CD8-positive, alpha-beta memory T cell (primary cell): ENCODE measurements at regions not wholly inside any gene's neighbourhood (a gene's known extent, or its start where the extent isn't known, plus 50 kb on each side); places are given as distances from the start of the nearest gene placed in this dataset.

Experiments used
- CTCF ChIA-PET: fragments of 350-600 bp; sonication (Branson Sonifier 250); formaldehyde crosslinking; loops from one replicate; lab custom pipeline; 2021; ENCODE audit warnings: antibody characterized with exemption; lab: Charles Lee
- POLR2A ChIA-PET: fragments of 350-600 bp; sonication (Branson Sonifier 250); formaldehyde crosslinking; loops from one replicate; lab custom pipeline; 2021; ENCODE audit warnings: antibody characterized with exemption; lab: Charles Lee
- DNase-seq, 5 donors: peaks; one replicate each; pipeline versions ENCODE4 v3.0.0 to v3.0.0-alpha.2; 2020 to 2022; ENCODE audit warnings: mixed read lengths in 1 of 5
- H3K27ac ChIP-seq: one replicate; pipeline ENCODE4 v1.7.0; 2013; ENCODE audit warnings: low read depth, mild to moderate bottlenecking, low read length, moderate library complexity
- H3K27me3 ChIP-seq: 2 replicates; pipeline ENCODE4 v1.7.0; 2013; ENCODE audit warnings: low read length, mild to moderate bottlenecking; ENCODE audit not compliant: insufficient read depth, poor library complexity, severe bottlenecking
- H3K36me3 ChIP-seq: 2 replicates; pipeline ENCODE4 v1.7.0; 2013; ENCODE audit warnings: mild to moderate bottlenecking, low read length, moderate library complexity; ENCODE audit not compliant: insufficient read depth
- H3K4me1 ChIP-seq: 2 replicates; pipeline ENCODE4 v1.7.0; 2013; ENCODE audit warnings: mild to moderate bottlenecking, low read length, moderate library complexity; ENCODE audit not compliant: insufficient read depth
- H3K4me3 ChIP-seq: 2 replicates; pipeline ENCODE4 v1.7.0; 2013; ENCODE audit warnings: mild to moderate bottlenecking, low read length
- H3K9me3 ChIP-seq: 2 replicates; pipeline ENCODE4 v1.7.0; 2013; ENCODE audit warnings: mild to moderate bottlenecking, low read length
- H3K27ac Mint-ChIP-seq, 8 donors: one replicate each; pipeline ENCODE4 v1.8.0; 2020 to 2021; ENCODE audit warnings: mixed read lengths in 8 of 8, mild to moderate bottlenecking in 6 of 8, inconsistent platforms in 3 of 8, moderate library complexity in 3 of 8
- H3K27me3 Mint-ChIP-seq, 2 donors: one replicate each; pipeline ENCODE4 v1.8.0; 2020 to 2021; ENCODE audit warnings: mixed read lengths in 2 of 2, mild to moderate bottlenecking in 1 of 2, moderate library complexity in 1 of 2
- H3K36me3 Mint-ChIP-seq, 3 donors: one replicate each; pipeline ENCODE4 v1.8.0; 2020 to 2021; ENCODE audit warnings: mixed read lengths in 3 of 3, inconsistent platforms in 1 of 3, mild to moderate bottlenecking in 1 of 3
- H3K4me1 Mint-ChIP-seq, 3 donors: one replicate each; pipeline ENCODE4 v1.8.0; 2020 to 2021; ENCODE audit warnings: mixed read lengths in 3 of 3, inconsistent platforms in 1 of 3, mild to moderate bottlenecking in 1 of 3
- H3K4me3 Mint-ChIP-seq, 7 donors: one replicate each; pipeline ENCODE4 v1.8.0; 2020 to 2021; ENCODE audit warnings: mixed read lengths in 7 of 7, mild to moderate bottlenecking in 6 of 7, moderate library complexity in 4 of 7, inconsistent platforms in 2 of 7
- H3K9me3 Mint-ChIP-seq, 5 donors: one replicate each; pipeline ENCODE4 v1.8.0; 2020 to 2022; ENCODE audit warnings: mixed read lengths in 5 of 5, mild to moderate bottlenecking in 3 of 5, moderate library complexity in 2 of 5, inconsistent platforms in 1 of 5

DNA sequence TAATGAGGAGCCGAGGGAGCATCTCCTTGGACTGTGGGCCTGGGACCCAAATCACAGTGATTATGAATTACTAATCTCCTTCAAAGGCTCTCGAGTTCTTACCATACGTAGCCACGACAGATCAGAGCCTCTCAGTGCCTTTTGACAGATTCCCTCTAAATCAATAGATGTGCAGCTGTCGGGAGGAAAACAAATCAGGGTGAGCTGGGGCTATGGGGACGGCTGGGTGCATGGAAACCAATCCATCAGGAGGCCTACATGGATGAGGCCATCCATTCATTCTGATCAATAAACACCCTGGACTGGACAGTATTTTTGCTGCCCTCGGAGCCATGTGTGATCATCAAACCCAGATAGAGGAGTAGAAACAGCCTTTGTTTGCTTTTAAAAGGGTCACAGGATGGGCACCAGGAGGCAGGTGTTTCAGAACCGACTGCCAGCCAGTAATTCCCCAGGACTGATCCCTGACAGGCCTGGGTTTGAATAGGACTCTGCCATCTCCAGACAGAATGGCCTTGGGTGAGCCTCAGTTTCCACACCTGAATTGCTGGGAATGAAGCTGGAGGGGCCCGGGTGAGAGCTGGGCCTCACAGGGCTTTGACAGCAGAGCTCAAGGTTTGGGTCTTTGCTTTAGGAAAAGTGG is 532.8 kb downstream of the MATN1 start:
- Mint-ChIP-seq H3K4me1 (peaks cover 4 to 36% (median 36%) of the 10 kb centered on the region in 3 donors), H3K27me3 (peaks cover 11 to 29% of the 10 kb centered on the region in 2 donors), H3K4me3 (peak overlapping the region in 5 of 7 donors; percentile 23 to 71 (median 38)), H3K36me3 (no peaks in the 10 kb centered on the region), H3K27ac (peak overlapping the region in 7 of 8 donors; percentile 82 to 95 (median 85)), H3K9me3 (peaks cover 0 to 1% (median 0%) of the 10 kb centered on the region in 5 donors)
- Histone ChIP-seq H3K36me3 (no peaks in the 10 kb centered on the region), H3K27me3 (no peaks in the 10 kb centered on the region), H3K27ac (peak overlapping the region; percentile 71), H3K9me3 (no peaks in the 10 kb centered on the region), H3K4me1 (peaks cover 14% of the 10 kb centered on the region), H3K4me3 (no peak overlapping the region)
- DNase-seq, result no peak
- POLR2A ChIA-PET, result no interaction called here
- CTCF ChIA-PET, result no interaction called here

DNA sequence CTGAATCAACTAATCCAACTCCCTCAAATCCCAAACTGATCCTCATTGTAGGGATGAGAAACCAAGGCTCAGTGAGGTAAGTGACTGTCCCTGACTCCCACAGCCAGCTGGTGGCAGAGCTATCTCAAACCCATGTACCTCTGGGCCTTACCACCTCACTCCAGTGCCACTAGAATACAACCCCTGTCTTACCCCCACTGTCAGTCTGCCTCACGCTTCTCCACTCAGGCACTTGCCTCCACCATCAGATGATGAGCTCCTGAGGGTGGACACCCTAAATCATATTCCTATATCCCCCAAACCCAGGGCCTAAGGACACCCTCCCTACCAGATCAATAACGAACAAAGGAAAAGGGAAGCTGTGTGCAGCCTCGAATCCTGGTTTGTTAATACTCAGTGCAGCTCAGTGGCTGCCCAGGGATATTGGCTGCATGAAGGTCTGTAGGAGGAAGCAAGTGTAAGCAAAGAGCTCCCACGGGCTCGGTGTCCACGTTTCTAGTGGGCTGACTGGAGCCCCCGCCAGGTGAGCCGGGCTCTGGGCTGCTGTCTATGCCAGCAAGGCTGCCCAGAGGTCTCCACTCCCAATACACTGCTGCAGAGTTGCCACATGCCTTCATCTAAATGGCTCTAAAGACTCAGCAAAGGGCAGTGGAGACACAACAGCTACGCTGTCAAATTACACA is 533.4 kb downstream of the MATN1 start:
- no peaks in the 10 kb centered on the region for H3K27me3 ChIP-seq
- ChIA-PET POLR2A (no interaction called here), CTCF (no interaction called here)
- H3K4me3 ChIP-seq, result no peak overlapping the region
- Mint-ChIP-seq H3K27me3 (peaks cover 4 to 26% of the 10 kb centered on the region in 2 donors), H3K36me3 (no peaks in the 10 kb centered on the region), H3K9me3 (peaks cover 0 to 1% (median 0%) of the 10 kb centered on the region in 5 donors), H3K4me3 (peak overlapping the region in 4 of 7 donors; percentile 5 to 47 (median 36)), H3K4me1 (peaks cover 4 to 36% (median 36%) of the 10 kb centered on the region in 3 donors), H3K27ac (peak overlapping the region in 7 of 8 donors; percentile 31 to 95 (median 85))
- H3K9me3 ChIP-seq, result no peaks in the 10 kb centered on the region
- peaks cover 14% of the 10 kb centered on the region for H3K4me1 ChIP-seq
- no peak for DNase-seq
- no peak overlapping the region for H3K27ac ChIP-seq
- H3K36me3 ChIP-seq, result no peaks in the 10 kb centered on the region

DNA sequence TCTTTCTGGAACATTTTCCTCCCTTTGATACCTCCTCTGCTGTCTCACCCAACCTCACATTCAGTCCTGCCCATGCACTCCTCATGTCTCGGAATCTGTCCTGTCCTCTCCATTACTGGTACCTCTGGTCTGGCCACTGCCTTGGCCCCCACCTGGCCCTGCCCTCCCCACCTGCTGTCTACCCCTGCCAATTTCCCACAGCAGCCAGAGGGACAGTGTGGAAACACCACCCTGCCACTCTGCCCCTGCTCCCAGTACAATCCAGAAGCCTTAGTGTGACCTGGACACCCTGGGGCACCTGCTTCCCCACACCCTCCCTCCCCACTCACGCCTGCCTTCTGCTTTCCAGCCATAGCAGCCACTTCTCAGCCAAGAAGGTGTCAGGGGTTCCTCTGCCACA is 534.4 kb downstream of the MATN1 start:
- ChIA-PET POLR2A (no interaction called here), CTCF (no interaction called here)
- H3K27ac ChIP-seq, result no peak overlapping the region
- peak overlapping the region in 6 of 8 donors; percentile 82 to 96 (median 92) for H3K27ac Mint-ChIP-seq
- peak overlapping the region in 2 of 7 donors; percentile 39 to 41 for H3K4me3 Mint-ChIP-seq
- peaks cover 14% of the 10 kb centered on the region for H3K4me1 ChIP-seq
- DNase-seq, result no peak
- no peaks in the 10 kb centered on the region for H3K9me3 ChIP-seq
- H3K9me3 Mint-ChIP-seq, result peaks cover 0 to 1% (median 0%) of the 10 kb centered on the region in 5 donors
- H3K4me3 ChIP-seq, result no peak overlapping the region
- no peaks in the 10 kb centered on the region for H3K36me3 Mint-ChIP-seq
- peaks cover 4 to 36% (median 36%) of the 10 kb centered on the region in 3 donors for H3K4me1 Mint-ChIP-seq
- peaks cover 4 to 18% of the 10 kb centered on the region in 2 donors for H3K27me3 Mint-ChIP-seq
- no peaks in the 10 kb centered on the region for H3K27me3 ChIP-seq
- no peaks in the 10 kb centered on the region for H3K36me3 ChIP-seq

DNA sequence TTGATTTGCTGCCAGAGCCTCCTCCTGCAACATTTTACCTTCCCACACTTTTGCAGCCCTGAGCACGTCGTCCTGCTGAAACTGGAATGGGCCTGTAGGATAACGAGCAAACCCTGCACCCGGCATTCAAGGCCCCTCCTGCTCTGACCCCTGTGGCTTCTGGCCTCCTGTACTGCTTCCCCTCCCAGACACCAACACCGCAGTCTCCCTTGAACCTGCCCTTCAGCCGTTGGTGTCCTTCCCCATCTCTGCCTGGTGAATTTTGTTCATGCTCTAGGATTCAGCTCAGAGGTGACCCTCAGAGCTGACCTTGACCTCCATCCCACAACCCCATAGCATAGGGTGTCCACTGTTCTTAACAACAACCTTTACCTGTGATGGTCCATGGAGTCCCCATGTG is 535.1 kb downstream of the MATN1 start:
- H3K27me3 ChIP-seq, result no peaks in the 10 kb centered on the region
- H3K4me3 ChIP-seq, result no peak overlapping the region
- H3K4me3 Mint-ChIP-seq, result peak overlapping the region in 1 of 7 donors; percentile 32
- no peak overlapping the region for H3K27ac ChIP-seq
- no peaks in the 10 kb centered on the region for H3K36me3 ChIP-seq
- no peaks in the 10 kb centered on the region for H3K9me3 ChIP-seq
- peaks cover 14% of the 10 kb centered on the region for H3K4me1 ChIP-seq
- H3K27ac Mint-ChIP-seq, result peak overlapping the region in 6 of 8 donors; percentile 19 to 95 (median 62)
- CTCF ChIA-PET, result no interaction called here
- H3K4me1 Mint-ChIP-seq, result peaks cover 4 to 32% (median 32%) of the 10 kb centered on the region in 3 donors
- no peak for DNase-seq
- peaks cover 4 to 16% of the 10 kb centered on the region in 2 donors for H3K27me3 Mint-ChIP-seq
- H3K9me3 Mint-ChIP-seq, result no peaks in the 10 kb centered on the region
- H3K36me3 Mint-ChIP-seq, result no peaks in the 10 kb centered on the region
- POLR2A ChIA-PET, result no interaction called here

DNA sequence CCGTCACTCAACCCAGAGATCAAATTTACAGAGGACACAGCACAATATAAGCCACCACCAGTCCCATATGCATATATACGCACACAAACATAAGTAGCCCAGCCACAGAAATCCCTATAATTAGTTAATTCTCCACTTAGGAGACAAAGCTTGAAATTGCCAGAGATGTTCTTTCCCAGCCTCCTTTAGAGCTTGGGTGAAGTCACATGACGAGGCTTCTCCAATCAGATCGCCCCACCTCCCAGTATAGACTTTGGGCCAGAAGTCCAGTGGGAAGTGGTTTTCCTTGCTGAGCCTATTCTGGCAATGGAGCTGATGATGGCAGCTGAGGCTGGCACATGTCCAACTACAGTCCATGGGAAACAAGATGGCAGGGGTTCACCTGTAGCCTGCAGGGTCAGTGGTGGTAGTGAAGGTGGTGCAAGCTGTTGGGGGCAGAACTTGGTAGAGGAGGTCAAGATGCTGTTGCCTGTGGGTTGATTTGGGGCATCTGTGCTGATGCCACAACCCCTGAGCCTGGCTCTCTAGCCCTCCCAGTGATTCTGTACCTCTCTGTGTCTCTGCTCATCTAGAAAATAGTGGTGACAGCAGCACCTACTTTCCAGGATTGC is 535.9 kb downstream of the MATN1 start:
- no peak overlapping the region for H3K27ac ChIP-seq
- Mint-ChIP-seq H3K9me3 (no peaks in the 10 kb centered on the region), H3K4me1 (peaks cover 4 to 29% (median 25%) of the 10 kb centered on the region in 3 donors), H3K27me3 (peaks cover 4 to 16% of the 10 kb centered on the region in 2 donors), H3K27ac (peak overlapping the region in 2 of 8 donors; percentile 19 to 95), H3K36me3 (no peaks in the 10 kb centered on the region), H3K4me3 (peak overlapping the region in 2 of 7 donors; percentile 3 to 34)
- H3K27me3 ChIP-seq, result no peaks in the 10 kb centered on the region
- no peak overlapping the region for H3K4me3 ChIP-seq
- H3K36me3 ChIP-seq, result no peaks in the 10 kb centered on the region
- ChIA-PET POLR2A (no interaction called here), CTCF (no interaction called here)
- peaks cover 14% of the 10 kb centered on the region for H3K4me1 ChIP-seq
- DNase-seq, result no peak
- no peaks in the 10 kb centered on the region for H3K9me3 ChIP-seq

DNA sequence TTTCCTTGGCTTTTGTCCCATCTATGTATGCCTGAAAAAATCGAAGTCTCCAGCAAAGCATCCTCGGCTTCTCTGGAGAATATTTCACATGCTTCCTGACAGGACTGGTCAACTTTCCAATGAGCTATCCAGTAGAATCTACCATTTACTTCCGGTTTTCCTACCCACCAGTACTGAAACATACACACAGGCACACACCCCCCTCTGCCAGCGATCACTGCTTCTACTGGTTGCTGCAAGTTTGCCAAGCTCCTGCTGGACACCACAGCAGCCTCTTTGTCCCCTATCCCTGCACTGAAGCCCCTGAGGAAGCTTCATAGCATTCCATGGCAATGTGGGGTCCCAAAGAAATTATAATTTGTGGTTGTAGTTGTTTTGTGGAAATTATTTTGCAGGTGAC is 536.8 kb downstream of the MATN1 start:
- H3K27me3 Mint-ChIP-seq, result peaks cover 4 to 20% of the 10 kb centered on the region in 2 donors
- peaks cover 4 to 26% (median 23%) of the 10 kb centered on the region in 3 donors for H3K4me1 Mint-ChIP-seq
- peaks cover 14% of the 10 kb centered on the region for H3K4me1 ChIP-seq
- ChIA-PET POLR2A (no interaction called here), CTCF (no interaction called here)
- no peak overlapping the region for H3K4me3 Mint-ChIP-seq
- no peak overlapping the region for H3K27ac ChIP-seq
- no peak overlapping the region for H3K27ac Mint-ChIP-seq
- no peaks in the 10 kb centered on the region for H3K36me3 Mint-ChIP-seq
- H3K9me3 ChIP-seq, result no peaks in the 10 kb centered on the region
- no peaks in the 10 kb centered on the region for H3K9me3 Mint-ChIP-seq
- no peak for DNase-seq
- no peaks in the 10 kb centered on the region for H3K27me3 ChIP-seq
- H3K4me3 ChIP-seq, result no peak overlapping the region
- no peaks in the 10 kb centered on the region for H3K36me3 ChIP-seq

GRCh38 chr1:30185809-30186208 is 537.6 kb downstream of the MATN1 start:
- CTCF ChIA-PET, result no interaction called here
- no peak overlapping the region for H3K27ac Mint-ChIP-seq
- Histone ChIP-seq H3K4me1 (peaks cover 12% of the 10 kb centered on the region), H3K27ac (no peak overlapping the region), H3K4me3 (no peak overlapping the region), H3K36me3 (no peaks in the 10 kb centered on the region), H3K27me3 (no peaks in the 10 kb centered on the region), H3K9me3 (no peaks in the 10 kb centered on the region)
- no peak for DNase-seq
- POLR2A ChIA-PET, result no interaction called here
- no peaks in the 10 kb centered on the region for H3K36me3 Mint-ChIP-seq
- peaks cover 4 to 20% of the 10 kb centered on the region in 2 donors for H3K27me3 Mint-ChIP-seq
- H3K4me1 Mint-ChIP-seq, result peaks cover 0 to 20% (median 15%) of the 10 kb centered on the region in 3 donors
- H3K4me3 Mint-ChIP-seq, result no peak overlapping the region
- no peaks in the 10 kb centered on the region for H3K9me3 Mint-ChIP-seq

DNA sequence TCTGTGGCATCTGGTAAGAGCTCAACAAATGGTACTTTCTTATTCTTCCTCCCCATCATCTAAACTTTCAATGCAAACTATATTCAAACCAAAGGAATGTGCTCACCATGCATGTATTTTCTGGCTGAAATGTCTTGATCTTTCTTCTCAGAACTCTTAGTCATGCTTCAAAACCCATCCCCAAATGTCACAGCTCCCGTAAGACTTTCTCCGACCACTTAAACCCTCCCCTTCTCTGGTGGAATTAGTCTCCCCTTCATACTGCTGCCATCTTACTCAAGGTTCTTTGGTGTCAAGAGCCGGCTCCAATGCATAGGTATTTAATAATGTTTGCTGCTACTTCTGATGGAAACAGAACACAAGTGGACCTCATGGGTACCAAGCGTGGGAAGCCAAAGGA is 538.1 kb downstream of the MATN1 start:
- no peak for DNase-seq
- H3K4me3 ChIP-seq, result no peak overlapping the region
- H3K4me3 Mint-ChIP-seq, result no peak overlapping the region
- H3K36me3 ChIP-seq, result no peaks in the 10 kb centered on the region
- H3K27me3 Mint-ChIP-seq, result peaks cover 4 to 20% of the 10 kb centered on the region in 2 donors
- no peak overlapping the region for H3K27ac ChIP-seq
- H3K4me1 Mint-ChIP-seq, result peaks cover 0 to 15% (median 11%) of the 10 kb centered on the region in 3 donors
- peaks cover 7% of the 10 kb centered on the region for H3K4me1 ChIP-seq
- ChIA-PET POLR2A (no interaction called here), CTCF (no interaction called here)
- no peak overlapping the region for H3K27ac Mint-ChIP-seq
- H3K9me3 Mint-ChIP-seq, result no peaks in the 10 kb centered on the region
- H3K27me3 ChIP-seq, result no peaks in the 10 kb centered on the region
- no peaks in the 10 kb centered on the region for H3K9me3 ChIP-seq
- H3K36me3 Mint-ChIP-seq, result no peaks in the 10 kb centered on the region
